ENCODE measurements at regions not wholly inside any gene's neighbourhood (a gene's known extent, or its start where the extent isn't known, plus 50 kb on each side); places are given as distances from the start of the nearest gene placed in this dataset.

- H3K9me2 ChIP-seq (replicated peaks; ENCODE audit: insufficient read depth, low read length), result no peaks in the 10 kb centered on the region
- H3K27ac ChIP-seq (ENCODE audit: low read length), result no peak overlapping the region
- no peaks in the 10 kb centered on the region for H3K36me3 ChIP-seq (replicated peaks; ENCODE audit: insufficient read depth, low read length)
- H3F3A ChIP-seq (ENCODE audit: insufficient read depth, low read length), result no peaks in the 10 kb centered on the region
- H3K4me1 ChIP-seq (ENCODE audit: low read length), result no peaks in the 10 kb centered on the region
- TF ChIP-seq EZH2 (optimal IDR thresholded peaks at IDR 0.05; ENCODE audit: low read depth, low read length) (no peak), EZH2phosphoT487 (IDR thresholded peaks at IDR 0.05; ENCODE audit: low read length) (no peak)
- TF ChIP-seq, protein P1, sequence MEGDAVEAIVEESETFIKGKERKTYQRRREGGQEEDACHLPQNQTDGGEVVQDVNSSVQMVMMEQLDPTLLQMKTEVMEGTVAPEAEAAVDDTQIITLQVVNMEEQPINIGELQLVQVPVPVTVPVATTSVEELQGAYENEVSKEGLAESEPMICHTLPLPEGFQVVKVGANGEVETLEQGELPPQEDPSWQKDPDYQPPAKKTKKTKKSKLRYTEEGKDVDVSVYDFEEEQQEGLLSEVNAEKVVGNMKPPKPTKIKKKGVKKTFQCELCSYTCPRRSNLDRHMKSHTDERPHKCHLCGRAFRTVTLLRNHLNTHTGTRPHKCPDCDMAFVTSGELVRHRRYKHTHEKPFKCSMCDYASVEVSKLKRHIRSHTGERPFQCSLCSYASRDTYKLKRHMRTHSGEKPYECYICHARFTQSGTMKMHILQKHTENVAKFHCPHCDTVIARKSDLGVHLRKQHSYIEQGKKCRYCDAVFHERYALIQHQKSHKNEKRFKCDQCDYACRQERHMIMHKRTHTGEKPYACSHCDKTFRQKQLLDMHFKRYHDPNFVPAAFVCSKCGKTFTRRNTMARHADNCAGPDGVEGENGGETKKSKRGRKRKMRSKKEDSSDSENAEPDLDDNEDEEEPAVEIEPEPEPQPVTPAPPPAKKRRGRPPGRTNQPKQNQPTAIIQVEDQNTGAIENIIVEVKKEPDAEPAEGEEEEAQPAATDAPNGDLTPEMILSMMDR (IDR thresholded peaks at IDR 0.05; ENCODE audit: low read length), result no peak
- no peaks in the 10 kb centered on the region for H3K9me3 ChIP-seq (replicated peaks; ENCODE audit: insufficient read depth, low read length)
- no peaks in the 10 kb centered on the region for H4K20me1 ChIP-seq (ENCODE audit: insufficient read depth, low read length)
- no peak overlapping the region for H2AFZ ChIP-seq (ENCODE audit: low read length)
- no peak overlapping the region for H3K9ac ChIP-seq (ENCODE audit: low read length)
- H3K4me3 ChIP-seq (ENCODE audit: low read length), result no peak overlapping the region
- no peaks in the 10 kb centered on the region for H3K27me3 ChIP-seq (replicated peaks; ENCODE audit: insufficient read depth, low read length)
- no peak overlapping the region for H3K4me2 ChIP-seq (ENCODE audit: low read depth, low read length)
- no peak for DNase-seq
- no peaks in the 10 kb centered on the region for H3K79me2 ChIP-seq (ENCODE audit: low read length)
Observed at GRCh38 chr1:187718527-187718926, 889.8 kb downstream of the PLA2G4A start.

GRCh38 chr1:187721216-187721615 is 892.5 kb downstream of the PLA2G4A start:
- no peaks in the 10 kb centered on the region for H4K20me1 ChIP-seq (ENCODE audit: insufficient read depth, low read length)
- H3F3A ChIP-seq (ENCODE audit: insufficient read depth, low read length), result no peaks in the 10 kb centered on the region
- no peak overlapping the region for H3K4me2 ChIP-seq (ENCODE audit: low read depth, low read length)
- no peaks in the 10 kb centered on the region for H3K9me2 ChIP-seq (replicated peaks; ENCODE audit: insufficient read depth, low read length)
- no peak overlapping the region for H3K27ac ChIP-seq (ENCODE audit: low read length)
- no peak overlapping the region for H3K9ac ChIP-seq (ENCODE audit: low read length)
- H3K27me3 ChIP-seq (replicated peaks; ENCODE audit: insufficient read depth, low read length), result no peaks in the 10 kb centered on the region
- H3K79me2 ChIP-seq (ENCODE audit: low read length), result no peaks in the 10 kb centered on the region
- TF ChIP-seq, protein P1 (IDR thresholded peaks at IDR 0.05; ENCODE audit: low read length), result no peak
- TF ChIP-seq EZH2phosphoT487 (IDR thresholded peaks at IDR 0.05; ENCODE audit: low read length), result no peak
- H3K36me3 ChIP-seq (replicated peaks; ENCODE audit: insufficient read depth, low read length), result no peaks in the 10 kb centered on the region
- no peak overlapping the region for H3K4me3 ChIP-seq (ENCODE audit: low read length)
- no peak for DNase-seq
- H2AFZ ChIP-seq (ENCODE audit: low read length), result no peak overlapping the region
- H3K9me3 ChIP-seq (replicated peaks; ENCODE audit: insufficient read depth, low read length), result no peaks in the 10 kb centered on the region
- H3K4me1 ChIP-seq (ENCODE audit: low read length), result no peaks in the 10 kb centered on the region

GRCh38 chr1:187725216-187725615 is 896.5 kb downstream of the PLA2G4A start:
- Histone ChIP-seq H3K36me3 (replicated peaks; ENCODE audit: insufficient read depth, low read length) (no peaks in the 10 kb centered on the region), H3K4me1 (ENCODE audit: low read length) (no peaks in the 10 kb centered on the region), H2AFZ (ENCODE audit: low read length) (no peak overlapping the region), H3K79me2 (ENCODE audit: low read length) (no peaks in the 10 kb centered on the region), H3K9me2 (replicated peaks; ENCODE audit: insufficient read depth, low read length) (no peaks in the 10 kb centered on the region), H3K9me3 (replicated peaks; ENCODE audit: insufficient read depth, low read length) (no peaks in the 10 kb centered on the region), H3K4me2 (ENCODE audit: low read depth, low read length) (no peak overlapping the region), H3F3A (ENCODE audit: insufficient read depth, low read length) (no peaks in the 10 kb centered on the region), H3K4me3 (ENCODE audit: low read length) (no peak overlapping the region), H3K27me3 (replicated peaks; ENCODE audit: insufficient read depth, low read length) (no peaks in the 10 kb centered on the region), H3K27ac (ENCODE audit: low read length) (no peak overlapping the region), H3K9ac (ENCODE audit: low read length) (no peak overlapping the region), H4K20me1 (ENCODE audit: insufficient read depth, low read length) (no peaks in the 10 kb centered on the region)
- no peak for TF ChIP-seq EZH2 (optimal IDR thresholded peaks at IDR 0.05; ENCODE audit: low read depth, low read length)
- TF ChIP-seq, protein P1 (IDR thresholded peaks at IDR 0.05; ENCODE audit: low read length), result no peak
- no peak for TF ChIP-seq EZH2phosphoT487 (IDR thresholded peaks at IDR 0.05; ENCODE audit: low read length)
- no peak for DNase-seq

Data from MM.1S (cell line).